Sigmoid colon (tissue), 6 donors: ENCODE measurements at regions not wholly inside any gene's neighbourhood (a gene's known extent, or its start where the extent isn't known, plus 50 kb on each side); places are given as distances from the start of the nearest gene placed in this dataset.

Source experiments
- DNase-seq: peaks from one replicate; pipeline ENCODE4 v3.0.0-alpha.2; 2019
- H3K27ac ChIP-seq, 4 donors: fragments of 200-600 bp; sonication (generic); one replicate each; pipeline ENCODE4 v1.5.1; 2016 to 2019; ENCODE audit warnings: mild to moderate bottlenecking in 1 of 4
- H3K27me3 ChIP-seq, 3 donors: fragments of 200-600 bp; sonication (generic); one replicate each; pipeline ENCODE4 v1.5.1; 2019; ENCODE audit warnings: mild to moderate bottlenecking in 1 of 3
- H3K36me3 ChIP-seq, 4 donors: fragments of 200-600 bp; sonication (generic); one replicate each; pipeline ENCODE4 v1.5.1; 2016 to 2019
- H3K4me1 ChIP-seq, 4 donors: fragments of 200-600 bp; sonication (generic); one replicate each; pipeline ENCODE4 v1.5.1; 2017 to 2019
- H3K4me3 ChIP-seq, 4 donors: fragments of 200-600 bp; sonication (generic); one replicate each; pipeline ENCODE4 v1.5.1; 2017 to 2019; ENCODE audit warnings: mild to moderate bottlenecking in 2 of 4, moderate library complexity in 1 of 4
- H3K9me3 ChIP-seq, 4 donors: fragments of 200-600 bp in 3 of 4; sonication (generic) in 3 of 4; one replicate each; pipeline versions ENCODE4 v1.5.1 to v1.6.1; 2013 to 2019
- EP300 ChIP-seq, 4 donors: sonication (generic); formaldehyde crosslinking; IDR thresholded peaks; one replicate each; pipeline ENCODE4 v1.6.1; 2017; ENCODE audit warnings: antibody characterized with exemption in 4 of 4
- POLR2A ChIP-seq, 2 donors: fragments of 450-650 bp; IDR thresholded peaks; one replicate each; pipeline ENCODE4 v1.6.1; 2016; ENCODE audit warnings: antibody characterized with exemption in 2 of 2, mild to moderate bottlenecking in 2 of 2, moderate library complexity in 2 of 2
- POLR2AphosphoS5 ChIP-seq, 4 donors: sonication (generic); formaldehyde crosslinking; IDR thresholded peaks; one replicate each; pipeline ENCODE4 v1.6.1; 2017; ENCODE audit warnings: antibody characterized with exemption in 4 of 4
- WGBS, 2 donors: extraction: QIAGEN DNeasy Blood & Tissue Kit; methylation state at CpG; one replicate each; pipeline ENCODE4 v1.1.7; 2013; 5-methylcytosine and 5-hydroxymethylcytosine counted together
- intact Hi-C: fragments of 100-400 bp; cut with DNase I; formaldehyde crosslinking; loops from one replicate; pipeline ENCODE4 v1.15.1; 2023
- TF ChIP-seq, protein P1 (sequence below), 4 experiments: fragments of 450-650 bp in 3 of 4; fragments of 200-600 bp in 1 of 4; IDR thresholded peaks; one replicate each; pipeline ENCODE4 v1.5.1; 2016 to 2019; ENCODE audit warnings: antibody characterized with exemption in 4 of 4, mild to moderate bottlenecking in 3 of 4, moderate library complexity in 2 of 4
- donor health status: healthy with polysubstance abuse.
- donor health status: healthy.

DNA sequence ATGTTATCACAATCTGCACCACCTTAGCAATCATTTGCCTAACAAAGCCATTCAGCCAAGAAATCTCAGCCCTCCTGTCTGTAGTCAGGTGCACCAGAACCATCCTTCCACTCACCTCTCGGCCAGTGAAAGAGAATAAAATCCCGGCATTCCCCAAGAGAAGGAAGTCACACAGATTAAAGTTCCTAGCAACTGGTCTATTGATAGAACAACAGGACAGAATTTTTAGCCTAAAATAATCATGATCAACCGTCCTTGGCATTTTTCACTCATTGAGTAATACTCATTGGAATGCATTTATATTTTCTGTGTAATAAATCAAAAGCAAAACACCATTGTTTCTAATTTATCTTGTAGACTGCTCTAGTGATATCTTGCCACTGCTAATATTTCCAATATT, 85.7 kb upstream of the CDH4 start:
- Histone ChIP-seq H3K27ac (no peak overlapping the region), H3K9me3 (no peaks in the 10 kb centered on the region), H3K4me3 (no peak overlapping the region), H3K36me3 (no peaks in the 10 kb centered on the region), H3K27me3 (peaks cover 0 to 28% (median 0%) of the 10 kb centered on the region in 3 donors), H3K4me1 (no peaks in the 10 kb centered on the region)
- DNase-seq, result no peak
- no peak for TF ChIP-seq EP300 (IDR thresholded peaks at IDR 0.05)
- TF ChIP-seq, protein P1, sequence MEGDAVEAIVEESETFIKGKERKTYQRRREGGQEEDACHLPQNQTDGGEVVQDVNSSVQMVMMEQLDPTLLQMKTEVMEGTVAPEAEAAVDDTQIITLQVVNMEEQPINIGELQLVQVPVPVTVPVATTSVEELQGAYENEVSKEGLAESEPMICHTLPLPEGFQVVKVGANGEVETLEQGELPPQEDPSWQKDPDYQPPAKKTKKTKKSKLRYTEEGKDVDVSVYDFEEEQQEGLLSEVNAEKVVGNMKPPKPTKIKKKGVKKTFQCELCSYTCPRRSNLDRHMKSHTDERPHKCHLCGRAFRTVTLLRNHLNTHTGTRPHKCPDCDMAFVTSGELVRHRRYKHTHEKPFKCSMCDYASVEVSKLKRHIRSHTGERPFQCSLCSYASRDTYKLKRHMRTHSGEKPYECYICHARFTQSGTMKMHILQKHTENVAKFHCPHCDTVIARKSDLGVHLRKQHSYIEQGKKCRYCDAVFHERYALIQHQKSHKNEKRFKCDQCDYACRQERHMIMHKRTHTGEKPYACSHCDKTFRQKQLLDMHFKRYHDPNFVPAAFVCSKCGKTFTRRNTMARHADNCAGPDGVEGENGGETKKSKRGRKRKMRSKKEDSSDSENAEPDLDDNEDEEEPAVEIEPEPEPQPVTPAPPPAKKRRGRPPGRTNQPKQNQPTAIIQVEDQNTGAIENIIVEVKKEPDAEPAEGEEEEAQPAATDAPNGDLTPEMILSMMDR (IDR thresholded peaks at IDR 0.05), result no peak
- no peak for TF ChIP-seq POLR2AphosphoS5 (IDR thresholded peaks at IDR 0.05)
- no peak for TF ChIP-seq POLR2A (IDR thresholded peaks at IDR 0.05)
- intact Hi-C loops, result no loop called here
- 40 to 66% methylated on average over 3 of the region's 3 CpGs for WGBS, 2 donors

DNA sequence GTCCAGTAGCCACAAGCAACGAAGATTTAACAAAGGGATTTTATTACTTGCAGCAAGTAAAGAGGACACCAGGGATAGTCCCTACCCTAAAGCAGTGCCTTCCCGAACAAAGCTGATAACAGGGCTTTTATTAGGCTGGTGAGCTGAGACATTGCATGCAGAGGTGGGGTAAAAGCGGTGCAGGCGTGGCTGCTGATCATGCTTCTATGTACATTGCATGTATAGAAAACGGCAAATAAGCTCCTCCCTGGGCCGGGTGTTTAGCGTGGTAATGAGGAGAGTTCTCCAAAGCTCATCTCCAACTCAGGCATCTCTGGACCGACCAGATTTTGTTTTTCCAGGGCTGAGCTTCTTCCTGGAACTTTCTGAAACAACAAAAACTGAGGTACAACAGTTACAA, 83.5 kb upstream of the CDH4 start:
- Histone ChIP-seq H3K36me3 (no peaks in the 10 kb centered on the region), H3K4me3 (no peak overlapping the region), H3K4me1 (no peaks in the 10 kb centered on the region), H3K9me3 (no peaks in the 10 kb centered on the region), H3K27ac (no peak overlapping the region), H3K27me3 (peaks cover 0 to 30% (median 0%) of the 10 kb centered on the region in 3 donors)
- 20 to 59% methylated on average over 8 of the region's 8 CpGs for whole genome bisulfite sequencing, 2 donors
- TF ChIP-seq POLR2AphosphoS5 (IDR thresholded peaks at IDR 0.05), result no peak
- TF ChIP-seq, protein P1 (IDR thresholded peaks at IDR 0.05), result no peak
- TF ChIP-seq POLR2A (IDR thresholded peaks at IDR 0.05), result no peak
- no peak for TF ChIP-seq EP300 (IDR thresholded peaks at IDR 0.05)
- intact Hi-C loops, result no loop called here
- no peak for DNase-seq

DNA sequence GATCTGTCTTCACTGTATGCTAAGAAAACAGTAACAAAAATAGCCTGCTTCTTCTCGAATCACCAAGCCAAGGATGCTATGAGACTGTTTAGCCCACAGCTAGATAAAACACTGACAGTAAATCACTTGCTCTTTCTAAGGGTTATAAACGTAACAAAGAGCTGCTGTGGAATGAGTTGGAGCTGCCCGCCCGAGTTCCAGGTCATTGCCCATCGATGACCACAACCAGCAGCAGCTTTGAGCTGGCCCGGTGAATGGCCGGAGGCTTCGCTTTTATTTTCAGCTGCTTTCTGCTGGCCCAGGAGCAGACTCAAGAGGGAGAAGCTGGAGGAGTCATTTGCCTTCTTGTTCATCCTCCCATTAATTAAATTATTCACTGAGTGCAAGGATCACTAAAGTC, 82.2 kb upstream of the CDH4 start:
- DNase-seq, result no peak
- H3K27me3 ChIP-seq, result peaks cover 0 to 42% (median 5%) of the 10 kb centered on the region in 3 donors
- TF ChIP-seq EP300 (IDR thresholded peaks at IDR 0.05) (no peak), POLR2AphosphoS5 (IDR thresholded peaks at IDR 0.05) (no peak), POLR2A (IDR thresholded peaks at IDR 0.05) (no peak)
- TF ChIP-seq, protein P1 (IDR thresholded peaks at IDR 0.05), result no peak
- no peaks in the 10 kb centered on the region for H3K36me3 ChIP-seq
- H3K4me1 ChIP-seq, result no peaks in the 10 kb centered on the region
- intact Hi-C loops, result no loop called here
- no peak overlapping the region for H3K27ac ChIP-seq
- no peak overlapping the region for H3K4me3 ChIP-seq
- H3K9me3 ChIP-seq, result no peaks in the 10 kb centered on the region
- WGBS, 2 donors, result 63 to 77% methylated on average over 8 of the region's 8 CpGs

DNA sequence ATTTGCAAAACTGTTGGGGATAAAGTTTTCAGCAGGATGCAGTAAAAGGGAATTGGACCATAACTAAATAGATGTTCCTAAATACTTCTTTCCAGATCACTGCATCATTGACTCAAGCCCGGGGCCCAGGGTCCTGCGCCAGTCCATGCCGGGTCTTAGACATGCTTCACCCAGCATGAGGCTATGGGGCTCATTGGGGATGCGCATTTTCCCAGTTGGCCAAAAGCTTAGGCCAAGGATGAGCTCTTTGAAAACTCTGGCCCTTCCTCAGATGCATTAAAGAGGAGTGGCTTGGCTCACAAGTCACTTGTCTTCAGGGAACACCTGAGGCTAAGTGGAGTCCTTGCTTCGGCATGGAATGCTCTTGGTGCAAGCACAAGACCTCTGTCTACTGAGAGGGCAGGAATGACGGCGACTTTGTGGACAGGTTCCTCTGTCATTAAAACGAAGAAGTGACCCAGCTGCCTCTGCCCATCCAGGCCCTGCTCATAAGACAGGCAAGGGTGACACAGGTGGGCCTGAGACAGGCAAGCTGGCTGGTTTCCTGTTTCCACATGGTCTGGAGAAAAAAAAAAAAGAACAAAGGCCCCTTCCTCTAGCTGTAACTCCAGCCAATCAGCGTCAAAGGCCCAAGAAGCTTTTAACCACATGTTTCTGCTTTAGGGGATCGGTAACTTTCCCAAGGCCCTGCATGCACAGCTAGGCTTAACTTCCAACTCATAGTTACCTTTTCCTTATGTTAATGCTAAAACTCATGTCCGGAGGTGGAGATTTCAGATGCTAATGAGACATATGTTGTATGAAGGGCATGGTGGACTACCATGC, 81.4 kb upstream of the CDH4 start:
- DNase-seq, result no peak
- Histone ChIP-seq H3K36me3 (no peaks in the 10 kb centered on the region), H3K27me3 (peaks cover 0 to 45% (median 5%) of the 10 kb centered on the region in 3 donors), H3K4me3 (no peak overlapping the region), H3K9me3 (no peaks in the 10 kb centered on the region), H3K27ac (no peak overlapping the region), H3K4me1 (no peaks in the 10 kb centered on the region)
- 63 to 76% methylated on average over 11 of the region's 11 CpGs for WGBS, 2 donors
- TF ChIP-seq POLR2A (IDR thresholded peaks at IDR 0.05), result no peak
- TF ChIP-seq POLR2AphosphoS5 (IDR thresholded peaks at IDR 0.05), result no peak
- TF ChIP-seq, protein P1 (IDR thresholded peaks at IDR 0.05), result no peak
- no peak for TF ChIP-seq EP300 (IDR thresholded peaks at IDR 0.05)
- intact Hi-C loops, result no loop called here
